ENCODE measurements at regions not wholly inside any gene's neighbourhood (a gene's known extent, or its start where the extent isn't known, plus 50 kb on each side); places are given as distances from the start of the nearest gene placed in this dataset.

DNA sequence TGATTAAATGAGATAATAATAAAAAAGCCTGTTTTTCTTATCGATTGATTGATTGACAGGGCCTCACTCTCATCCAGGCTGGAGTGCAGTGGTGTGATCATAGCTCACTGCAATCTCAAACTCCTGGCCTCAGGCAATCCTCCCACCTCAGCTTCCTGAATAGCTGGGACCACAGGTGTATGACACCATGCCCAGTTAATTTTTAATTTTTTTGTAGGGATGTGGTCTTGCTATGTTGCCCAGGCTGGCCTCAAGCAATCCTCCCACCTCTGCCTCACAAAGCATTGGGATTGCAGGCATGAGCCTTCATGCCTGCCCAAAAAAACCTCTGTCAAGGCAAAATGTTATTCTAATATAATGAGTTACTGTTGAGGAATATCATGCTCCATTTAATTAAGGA is 346.4 kb upstream of the DAB1 start:
- Histone ChIP-seq H3K27me3 (replicated peaks in 1 of 2; ENCODE audit: control insufficient read depth in 2 of 2, insufficient read depth in 2 of 2, low read length in 1 of 2) (no peaks in the 10 kb centered on the region; a peak in 1 of 4 replicates), H3K79me2 (ENCODE audit: control insufficient read depth, insufficient read depth, low read length) (no peaks in the 10 kb centered on the region), H2AFZ (ENCODE audit: control insufficient read depth, low read depth, low read length) (no peak overlapping the region), H3K27ac (ENCODE audit: control insufficient read depth, insufficient read depth) (no peak overlapping the region), H3K9me3 (replicated peaks; ENCODE audit: control insufficient read depth, insufficient read depth, low read length) (no peaks in the 10 kb centered on the region), H3K4me2 (ENCODE audit: control insufficient read depth, insufficient read depth) (no peak overlapping the region), H3K4me1 (ENCODE audit: control insufficient read depth, insufficient read depth, low read length) (no peaks in the 10 kb centered on the region), H3K9ac (ENCODE audit: control insufficient read depth, insufficient read depth, low read length) (no peak overlapping the region), H4K20me1 (ENCODE audit: control insufficient read depth, insufficient read depth) (no peaks in the 10 kb centered on the region), H3K4me3 (no peak overlapping the region), H3K36me3 (ENCODE audit: control insufficient read depth in 2 of 2, insufficient read depth in 2 of 2, low read length in 1 of 2) (no peaks in the 10 kb centered on the region)
- ChIA-PET CTCF (no interaction called here), RAD21 (ENCODE audit: unreplicated experiment) (no interaction called here), POLR2A (no interaction called here), SMC1A (ENCODE audit: uncharacterized antibody, unreplicated experiment) (no interaction called here)
- WGBS (ENCODE audit: insufficient coverage, insufficient replicate concordance, low lambda C conversion rate, missing lambda C conversion rate) = 0% methylated on average over 1 of the region's 1 CpG
- intact Hi-C loops (cut with micrococcal nuclease; ENCODE audit: unreplicated experiment) = no loop called here
- TF ChIP-seq DPF2 (IDR thresholded peaks at IDR 0.05) (no peak), EP300 (IDR thresholded peaks at IDR 0.05; ENCODE audit: borderline replicate concordance in 1 of 2, control insufficient read depth in 1 of 2, low read depth in 2 of 2, low read length in 2 of 2) (no peak), TCF3 (IDR thresholded peaks at IDR 0.05; ENCODE audit: borderline replicate concordance, insufficient read depth, low read depth, low read length) (no peak)
- FAIRE-seq (no peak), DNase-seq (ENCODE audit: low read depth, low spot score) (no peak), ATAC-seq (no peak)
- in situ Hi-C loops (cut with MboI) = no loop called here
- BruUV-seq (replicated peaks) = no TSS peak

DNA sequence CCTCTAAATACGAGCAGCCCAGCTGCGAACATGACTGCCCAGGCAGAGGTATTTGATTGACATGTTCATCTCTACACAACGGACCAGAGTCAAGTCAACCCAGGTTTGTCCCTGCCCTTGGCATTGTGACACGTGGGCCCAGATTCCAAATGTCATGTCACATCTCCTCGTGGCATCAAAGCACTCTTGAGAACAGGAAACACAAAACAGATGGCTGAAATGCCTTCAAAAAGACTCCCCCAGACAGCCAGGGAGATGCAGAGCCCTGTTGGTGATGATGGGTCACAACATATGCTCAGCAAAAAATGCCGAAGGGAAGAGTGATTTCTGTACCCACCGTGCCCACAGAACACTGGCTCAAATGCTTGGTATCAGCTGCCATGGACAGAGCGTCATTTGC is 337.8 kb upstream of the DAB1 start:
- ATAC-seq = no peak
- no peaks in the 10 kb centered on the region for H3K36me3 ChIP-seq (ENCODE audit: control insufficient read depth in 2 of 2, insufficient read depth in 2 of 2, low read length in 1 of 2)
- no peaks in the 10 kb centered on the region for H3K4me1 ChIP-seq (ENCODE audit: control insufficient read depth, insufficient read depth, low read length)
- no TSS peak for BruUV-seq (replicated peaks)
- ChIA-PET POLR2A (no interaction called here), CTCF (no interaction called here), RAD21 (ENCODE audit: unreplicated experiment) (no interaction called here), SMC1A (ENCODE audit: uncharacterized antibody, unreplicated experiment) (no interaction called here)
- no peak overlapping the region for H3K4me3 ChIP-seq
- H4K20me1 ChIP-seq (ENCODE audit: control insufficient read depth, insufficient read depth) = no peaks in the 10 kb centered on the region
- H3K9me3 ChIP-seq (replicated peaks; ENCODE audit: control insufficient read depth, insufficient read depth, low read length) = no peaks in the 10 kb centered on the region
- H3K27me3 ChIP-seq (replicated peaks in 1 of 2; ENCODE audit: control insufficient read depth in 2 of 2, insufficient read depth in 2 of 2, low read length in 1 of 2) = no peaks in the 10 kb centered on the region; a peak in 1 of 4 replicates
- under 1% methylated on average over 8 of the region's 8 CpGs for WGBS (ENCODE audit: insufficient coverage, insufficient replicate concordance, low lambda C conversion rate, missing lambda C conversion rate)
- H3K4me2 ChIP-seq (ENCODE audit: control insufficient read depth, insufficient read depth) = no peak overlapping the region
- H2AFZ ChIP-seq (ENCODE audit: control insufficient read depth, low read depth, low read length) = no peak overlapping the region
- H3K27ac ChIP-seq (ENCODE audit: control insufficient read depth, insufficient read depth) = no peak overlapping the region
- FAIRE-seq = no peak
- in situ Hi-C loops (cut with MboI) = no loop called here
- H3K79me2 ChIP-seq (ENCODE audit: control insufficient read depth, insufficient read depth, low read length) = no peaks in the 10 kb centered on the region
- no peak overlapping the region for H3K9ac ChIP-seq (ENCODE audit: control insufficient read depth, insufficient read depth, low read length)
- intact Hi-C loops (cut with micrococcal nuclease; ENCODE audit: unreplicated experiment) = no loop called here
- DNase-seq (ENCODE audit: low read depth, low spot score) = no peak
- TF ChIP-seq, protein P1, sequence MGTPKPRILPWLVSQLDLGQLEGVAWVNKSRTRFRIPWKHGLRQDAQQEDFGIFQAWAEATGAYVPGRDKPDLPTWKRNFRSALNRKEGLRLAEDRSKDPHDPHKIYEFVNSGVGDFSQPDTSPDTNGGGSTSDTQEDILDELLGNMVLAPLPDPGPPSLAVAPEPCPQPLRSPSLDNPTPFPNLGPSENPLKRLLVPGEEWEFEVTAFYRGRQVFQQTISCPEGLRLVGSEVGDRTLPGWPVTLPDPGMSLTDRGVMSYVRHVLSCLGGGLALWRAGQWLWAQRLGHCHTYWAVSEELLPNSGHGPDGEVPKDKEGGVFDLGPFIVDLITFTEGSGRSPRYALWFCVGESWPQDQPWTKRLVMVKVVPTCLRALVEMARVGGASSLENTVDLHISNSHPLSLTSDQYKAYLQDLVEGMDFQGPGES (IDR thresholded peaks at IDR 0.05) = no peak
- TF ChIP-seq SMAD1 (IDR thresholded peaks at IDR 0.05; ENCODE audit: low read depth, partially characterized antibody) = no peak
- no peak for TF ChIP-seq EP300 (IDR thresholded peaks at IDR 0.05; ENCODE audit: borderline replicate concordance in 1 of 2, control insufficient read depth in 1 of 2, low read depth in 2 of 2, low read length in 2 of 2)
- TF ChIP-seq, protein P2, sequence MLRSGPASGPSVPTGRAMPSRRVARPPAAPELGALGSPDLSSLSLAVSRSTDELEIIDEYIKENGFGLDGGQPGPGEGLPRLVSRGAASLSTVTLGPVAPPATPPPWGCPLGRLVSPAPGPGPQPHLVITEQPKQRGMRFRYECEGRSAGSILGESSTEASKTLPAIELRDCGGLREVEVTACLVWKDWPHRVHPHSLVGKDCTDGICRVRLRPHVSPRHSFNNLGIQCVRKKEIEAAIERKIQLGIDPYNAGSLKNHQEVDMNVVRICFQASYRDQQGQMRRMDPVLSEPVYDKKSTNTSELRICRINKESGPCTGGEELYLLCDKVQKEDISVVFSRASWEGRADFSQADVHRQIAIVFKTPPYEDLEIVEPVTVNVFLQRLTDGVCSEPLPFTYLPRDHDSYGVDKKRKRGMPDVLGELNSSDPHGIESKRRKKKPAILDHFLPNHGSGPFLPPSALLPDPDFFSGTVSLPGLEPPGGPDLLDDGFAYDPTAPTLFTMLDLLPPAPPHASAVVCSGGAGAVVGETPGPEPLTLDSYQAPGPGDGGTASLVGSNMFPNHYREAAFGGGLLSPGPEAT (IDR thresholded peaks at IDR 0.05; ENCODE audit: low read depth) = no peak
- TF ChIP-seq, protein P3, sequence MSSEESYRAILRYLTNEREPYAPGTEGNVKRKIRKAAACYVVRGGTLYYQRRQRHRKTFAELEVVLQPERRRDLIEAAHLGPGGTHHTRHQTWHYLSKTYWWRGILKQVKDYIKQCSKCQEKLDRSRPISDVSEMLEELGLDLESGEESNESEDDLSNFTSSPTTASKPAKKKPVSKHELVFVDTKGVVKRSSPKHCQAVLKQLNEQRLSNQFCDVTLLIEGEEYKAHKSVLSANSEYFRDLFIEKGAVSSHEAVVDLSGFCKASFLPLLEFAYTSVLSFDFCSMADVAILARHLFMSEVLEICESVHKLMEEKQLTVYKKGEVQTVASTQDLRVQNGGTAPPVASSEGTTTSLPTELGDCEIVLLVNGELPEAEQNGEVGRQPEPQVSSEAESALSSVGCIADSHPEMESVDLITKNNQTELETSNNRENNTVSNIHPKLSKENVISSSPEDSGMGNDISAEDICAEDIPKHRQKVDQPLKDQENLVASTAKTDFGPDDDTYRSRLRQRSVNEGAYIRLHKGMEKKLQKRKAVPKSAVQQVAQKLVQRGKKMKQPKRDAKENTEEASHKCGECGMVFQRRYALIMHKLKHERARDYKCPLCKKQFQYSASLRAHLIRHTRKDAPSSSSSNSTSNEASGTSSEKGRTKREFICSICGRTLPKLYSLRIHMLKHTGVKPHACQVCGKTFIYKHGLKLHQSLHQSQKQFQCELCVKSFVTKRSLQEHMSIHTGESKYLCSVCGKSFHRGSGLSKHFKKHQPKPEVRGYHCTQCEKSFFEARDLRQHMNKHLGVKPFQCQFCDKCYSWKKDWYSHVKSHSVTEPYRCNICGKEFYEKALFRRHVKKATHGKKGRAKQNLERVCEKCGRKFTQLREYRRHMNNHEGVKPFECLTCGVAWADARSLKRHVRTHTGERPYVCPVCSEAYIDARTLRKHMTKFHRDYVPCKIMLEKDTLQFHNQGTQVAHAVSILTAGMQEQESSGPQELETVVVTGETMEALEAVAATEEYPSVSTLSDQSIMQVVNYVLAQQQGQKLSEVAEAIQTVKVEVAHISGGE (CRISPR knock-in tag; IDR thresholded peaks at IDR 0.05) = no peak
- no peak for TF ChIP-seq GATAD2B (conservative IDR thresholded peaks at IDR 0.05; ENCODE audit: low read depth)
- TF ChIP-seq, protein P4, sequence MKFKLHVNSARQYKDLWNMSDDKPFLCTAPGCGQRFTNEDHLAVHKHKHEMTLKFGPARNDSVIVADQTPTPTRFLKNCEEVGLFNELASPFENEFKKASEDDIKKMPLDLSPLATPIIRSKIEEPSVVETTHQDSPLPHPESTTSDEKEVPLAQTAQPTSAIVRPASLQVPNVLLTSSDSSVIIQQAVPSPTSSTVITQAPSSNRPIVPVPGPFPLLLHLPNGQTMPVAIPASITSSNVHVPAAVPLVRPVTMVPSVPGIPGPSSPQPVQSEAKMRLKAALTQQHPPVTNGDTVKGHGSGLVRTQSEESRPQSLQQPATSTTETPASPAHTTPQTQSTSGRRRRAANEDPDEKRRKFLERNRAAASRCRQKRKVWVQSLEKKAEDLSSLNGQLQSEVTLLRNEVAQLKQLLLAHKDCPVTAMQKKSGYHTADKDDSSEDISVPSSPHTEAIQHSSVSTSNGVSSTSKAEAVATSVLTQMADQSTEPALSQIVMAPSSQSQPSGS (IDR thresholded peaks at IDR 0.05; ENCODE audit: low read length) = no peak

Data from GM12878 (cell line).